PC-3 (cell line): ENCODE measurements at regions not wholly inside any gene's neighbourhood (a gene's known extent, or its start where the extent isn't known, plus 50 kb on each side); places are given as distances from the start of the nearest gene placed in this dataset.

Source experiments
- ATAC-seq: fragments of 200-7000 bp; cut with Tn5 transposase; 2 replicates; pipeline ENCODE4 v1.9.1; 2020; ENCODE audit warnings: mild to moderate bottlenecking, moderate library complexity
- BruUV-seq: library from RNA; stranded (reverse); fragments of 400-500 nt; replicated peaks from 2 replicates; lab custom pipeline; 2021; lab: Mats Ljungman, UMichigan
- CTCF ChIA-PET: fragments of 300-600 bp; sonication (Branson Sonifier 250); formaldehyde crosslinking; loops from one replicate; lab custom pipeline; 2022; ENCODE audit warnings: antibody characterized with exemption; lab: Charles Lee
- POLR2A ChIA-PET: fragments of 300-600 bp; sonication (Branson Sonifier 250); formaldehyde crosslinking; loops from one replicate; lab custom pipeline; 2022; ENCODE audit warnings: antibody characterized with exemption; ENCODE audit not compliant: unreplicated experiment; lab: Charles Lee
- DNase-seq: peaks from one replicate; pipeline ENCODE4 v3.0.0-alpha.2; 2015
- H2AFZ ChIP-seq: fragments of 300-600 bp; sonication (generic); 2 replicates; pipeline ENCODE4 v1.6.0; 2016; ENCODE audit warnings: antibody characterized with exemption, low read length
- H3F3A ChIP-seq: fragments of 300-600 bp; sonication (generic); one replicate; pipeline ENCODE4 v1.6.0; 2017; ENCODE audit warnings: antibody characterized with exemption, low read length, control low read depth, mild to moderate bottlenecking; ENCODE audit not compliant: unreplicated experiment
- H3K27ac ChIP-seq: fragments of 300-600 bp; sonication (generic); 2 replicates; pipeline ENCODE4 v1.5.1; 2016; ENCODE audit warnings: mild to moderate bottlenecking, low read length
- H3K27me3 ChIP-seq: fragments of 300-600 bp; sonication (generic); 2 replicates; pipeline ENCODE4 v1.6.1; 2016; ENCODE audit warnings: low read length, mixed read lengths
- H3K36me3 ChIP-seq: fragments of 300-600 bp; sonication (generic); 2 replicates; pipeline ENCODE4 v1.6.1; 2016; ENCODE audit warnings: low read depth, mixed run types, low read length, mixed read lengths
- H3K4me1 ChIP-seq: fragments of 300-600 bp; sonication (generic); 2 replicates; pipeline ENCODE4 v1.5.1; 2016; ENCODE audit warnings: low read length; ENCODE audit not compliant: insufficient read depth
- H3K4me2 ChIP-seq: fragments of 300-600 bp; sonication (generic); 2 replicates; pipeline ENCODE4 v1.6.0; 2016; ENCODE audit warnings: low read length
- H3K4me3 ChIP-seq: fragments of 300-600 bp; sonication (generic); 2 replicates; pipeline ENCODE4 v1.5.1; 2016; ENCODE audit warnings: mild to moderate bottlenecking, low read length, mixed read lengths
- H3K79me2 ChIP-seq: fragments of 300-600 bp; sonication (generic); 2 replicates; pipeline ENCODE4 v1.6.1; 2017; ENCODE audit warnings: low read length, mixed read lengths
- H3K9ac ChIP-seq: fragments of 300-600 bp; sonication (generic); 2 replicates; pipeline ENCODE4 v1.6.0; 2016; ENCODE audit warnings: mild to moderate bottlenecking, low read length
- H3K9me2 ChIP-seq: fragments of 300-600 bp; sonication (generic); replicated peaks from 2 replicates; pipeline ENCODE4 v1.6.1; 2016; ENCODE audit warnings: mixed run types, low read length, mixed read lengths
- H3K9me3 ChIP-seq: fragments of 300-600 bp; sonication (generic); 2 replicates; pipeline ENCODE4 v1.6.1; 2016; ENCODE audit warnings: low read length, mixed read lengths
- H4K20me1 ChIP-seq: fragments of 300-600 bp; sonication (generic); 2 replicates; pipeline ENCODE4 v1.6.1; 2016; ENCODE audit warnings: low read length, mixed read lengths
- CTCF ChIP-seq: fragments of 300-600 bp; sonication (generic); conservative IDR thresholded peaks from 2 replicates; pipeline ENCODE4 v1.5.1; 2017; ENCODE audit warnings: antibody characterized with exemption, low read depth, mild to moderate bottlenecking, low read length
- EZH2 ChIP-seq: fragments of 300-600 bp; sonication (generic); IDR thresholded peaks from one replicate; pipeline ENCODE4 v1.6.1; 2017; ENCODE audit warnings: antibody characterized with exemption, mild to moderate bottlenecking, low read length; ENCODE audit not compliant: unreplicated experiment
- EZH2phosphoT487 ChIP-seq: fragments of 300-600 bp; sonication (generic); IDR thresholded peaks from 2 replicates; pipeline ENCODE4 v1.6.1; 2018; ENCODE audit warnings: mild to moderate bottlenecking, antibody characterized with exemption, low read length, borderline replicate concordance
- intact Hi-C: fragments of 100-400 bp; cut with micrococcal nuclease; formaldehyde crosslinking; loops from 2 replicates; pipeline ENCODE4 v1.9.0; 2023

GRCh38 chr4:86443495-86443894 is 83.6 kb upstream of the MAPK10 start:
- no peaks in the 10 kb centered on the region for H3K9me2 ChIP-seq
- no peaks in the 10 kb centered on the region for H3K36me3 ChIP-seq
- intact Hi-C loops: no loop called here

GRCh38 chr4:86446996-86447395 is 87.1 kb upstream of the MAPK10 start:
- ATAC-seq (no peak), DNase-seq (no peak)
- no TSS peak for BruUV-seq
- ChIA-PET CTCF (no interaction called here), POLR2A (no interaction called here)
- no peaks in the 10 kb centered on the region for H3K9me3 ChIP-seq
- intact Hi-C loops: no loop called here
- no peaks in the 10 kb centered on the region for H3K79me2 ChIP-seq
- H3K9me2 ChIP-seq: no peaks in the 10 kb centered on the region
- no peak overlapping the region for H2AFZ ChIP-seq
- no peaks in the 10 kb centered on the region for H4K20me1 ChIP-seq
- H3K27ac ChIP-seq: no peak overlapping the region
- TF ChIP-seq CTCF (no peak), EZH2phosphoT487 (no peak), EZH2 (no peak)
- H3F3A ChIP-seq: no peaks in the 10 kb centered on the region
- H3K4me3 ChIP-seq: no peak overlapping the region
- H3K9ac ChIP-seq: no peak overlapping the region
- H3K27me3 ChIP-seq: no peaks in the 10 kb centered on the region
- no peak overlapping the region for H3K4me2 ChIP-seq
- no peaks in the 10 kb centered on the region for H3K36me3 ChIP-seq
- peaks cover 12% of the 10 kb centered on the region for H3K4me1 ChIP-seq

More at GRCh38 chr4:86443495-86443894, 83.6 kb upstream of the MAPK10 start:
- no peak overlapping the region for H3K4me2 ChIP-seq
- H3K79me2 ChIP-seq: no peaks in the 10 kb centered on the region
- no peak for DNase-seq
- no peaks in the 10 kb centered on the region for H3K9me3 ChIP-seq
- H3K4me3 ChIP-seq: no peak overlapping the region
- no peak overlapping the region for H3K9ac ChIP-seq
- peaks cover 12% of the 10 kb centered on the region for H3K4me1 ChIP-seq
- no peak for ATAC-seq
- H2AFZ ChIP-seq: no peak overlapping the region
- POLR2A ChIA-PET: no interaction called here
- BruUV-seq: no TSS peak
- H3F3A ChIP-seq: peaks cover 3% of the 10 kb centered on the region
- H3K27ac ChIP-seq: no peak overlapping the region
- CTCF ChIA-PET: no interaction called here
- H4K20me1 ChIP-seq: no peaks in the 10 kb centered on the region
- H3K27me3 ChIP-seq: no peaks in the 10 kb centered on the region
- TF ChIP-seq EZH2 (no peak), EZH2phosphoT487 (no peak), CTCF (no peak)

- POLR2A ChIA-PET: no interaction called here
- no peak overlapping the region for H3K4me2 ChIP-seq
- CTCF ChIA-PET: no interaction called here
- H3K9me2 ChIP-seq: no peaks in the 10 kb centered on the region
- ATAC-seq: no peak
- no peaks in the 10 kb centered on the region for H3K36me3 ChIP-seq
- H3K4me1 ChIP-seq: peaks cover 27% of the 10 kb centered on the region
- no peak overlapping the region for H3K4me3 ChIP-seq
- no peak for DNase-seq
- TF ChIP-seq CTCF (no peak), EZH2phosphoT487 (no peak), EZH2 (no peak)
- no peaks in the 10 kb centered on the region for H3K27me3 ChIP-seq
- H3K27ac ChIP-seq: no peak overlapping the region
- H2AFZ ChIP-seq: no peak overlapping the region
- no peak overlapping the region for H3K9ac ChIP-seq
- intact Hi-C loops: no loop called here
- no peaks in the 10 kb centered on the region for H4K20me1 ChIP-seq
- H3K9me3 ChIP-seq: no peaks in the 10 kb centered on the region
- no peaks in the 10 kb centered on the region for H3K79me2 ChIP-seq
- BruUV-seq: no TSS peak
- no peaks in the 10 kb centered on the region for H3F3A ChIP-seq
Measured at GRCh38 chr4:86448871-86449270, 89.0 kb upstream of the MAPK10 start.
